IMR-90 (cell line): ENCODE measurements at regions not wholly inside any gene's neighbourhood (a gene's known extent, or its start where the extent isn't known, plus 50 kb on each side); places are given as distances from the start of the nearest gene placed in this dataset.

Experiments used
- ATAC-seq: fragments of 200-7000 bp; cut with Tn5 transposase; 2 replicates; pipeline ENCODE4 v1.9.1; 2020; ENCODE audit warnings: low read depth, mild to moderate bottlenecking, moderate library complexity
- BruUV-seq: library from RNA; stranded (reverse); fragments of 400-500 nt; replicated peaks from 2 replicates; lab custom pipeline; 2021; lab: Mats Ljungman, UMichigan
- CTCF ChIA-PET: fragments of 300-600 bp; formaldehyde crosslinking; extraction: SDS; loops from one replicate; lab custom pipeline; 2021; ENCODE audit warnings: antibody characterized with exemption; lab: Yijun Ruan, JAX
- POLR2A ChIA-PET: fragments of 300-600 bp; sonication (Branson Sonifier 250); formaldehyde crosslinking; loops from one replicate; lab custom pipeline; 2022; ENCODE audit warnings: antibody characterized with exemption; ENCODE audit not compliant: unreplicated experiment; lab: Charles Lee
- DNase-seq: peaks from one replicate; pipeline ENCODE4 v3.0.0; 2013
- H2AFZ ChIP-seq: replicated peaks from 2 replicates; pipeline ENCODE3; 2013; ENCODE audit warnings: low read length, mild to moderate bottlenecking; ENCODE audit not compliant: poor library complexity
- H2AK5ac ChIP-seq: 2 replicates; pipeline ENCODE4 v1.6.1; 2013; ENCODE audit warnings: low read depth, low read length, inconsistent platforms
- H2AK9ac ChIP-seq: replicated peaks from 2 replicates; pipeline ENCODE3; 2013; ENCODE audit warnings: mild to moderate bottlenecking, low read depth, low read length, moderate library complexity; ENCODE audit not compliant: poor library complexity
- H2BK120ac ChIP-seq: 2 replicates; pipeline ENCODE4 v1.6.1; 2013; ENCODE audit warnings: low read depth, low read length, inconsistent platforms
- H2BK15ac ChIP-seq: 3 replicates; pipeline ENCODE4 v1.6.1; 2013; ENCODE audit warnings: low read depth, low read length, inconsistent platforms
- H2BK20ac ChIP-seq: 2 replicates; pipeline ENCODE4 v1.6.1; 2013; ENCODE audit warnings: low read depth, mild to moderate bottlenecking, inconsistent platforms, low read length, moderate library complexity
- H2BK5ac ChIP-seq: 2 replicates; pipeline ENCODE4 v1.6.1; 2013; ENCODE audit warnings: mild to moderate bottlenecking, low read depth, low read length, inconsistent platforms; ENCODE audit not compliant: poor library complexity, severe bottlenecking
- H3K14ac ChIP-seq: replicated peaks from 2 replicates; pipeline ENCODE4 v1.6.1; 2013; ENCODE audit warnings: low read depth, low read length, inconsistent platforms
- H3K18ac ChIP-seq: 2 replicates; pipeline ENCODE4 v1.6.1; 2013; ENCODE audit warnings: low read depth, low read length, control low read depth
- H3K23ac ChIP-seq: 2 replicates; pipeline ENCODE4 v1.6.1; 2013; ENCODE audit warnings: low read depth, low read length, inconsistent platforms
- H3K27ac ChIP-seq: 2 replicates; pipeline ENCODE4 v1.5.1; 2013; ENCODE audit warnings: mild to moderate bottlenecking, control low read depth, low read length; ENCODE audit not compliant: insufficient read depth
- H3K27me3 ChIP-seq: 2 replicates; pipeline ENCODE4 v1.6.1; 2013; ENCODE audit warnings: low read length; ENCODE audit not compliant: control insufficient read depth, insufficient read depth
- H3K36me3 ChIP-seq: 2 replicates; pipeline ENCODE4 v1.6.1; 2013; ENCODE audit warnings: low read length, mixed read lengths; ENCODE audit not compliant: control insufficient read depth, insufficient read depth
- H3K4ac ChIP-seq: 2 replicates; pipeline ENCODE4 v1.6.1; 2013; ENCODE audit warnings: low read depth, low read length, inconsistent platforms
- H3K4me1 ChIP-seq: 2 replicates; pipeline ENCODE4 v1.6.1; 2013; ENCODE audit warnings: low read length, mixed read lengths; ENCODE audit not compliant: control insufficient read depth, insufficient read depth
- H3K4me2 ChIP-seq: 2 replicates; pipeline ENCODE4 v1.6.1; 2013; ENCODE audit warnings: low read depth, mild to moderate bottlenecking, control low read depth, low read length, moderate library complexity
- H3K4me3 ChIP-seq: 2 replicates; pipeline ENCODE4 v1.5.1; 2013; ENCODE audit warnings: low read depth, mild to moderate bottlenecking, control low read depth, low read length, moderate library complexity; ENCODE audit not compliant: insufficient read depth
- H3K56ac ChIP-seq: 2 replicates; pipeline ENCODE4 v1.6.1; 2013; ENCODE audit warnings: low read length, inconsistent platforms; ENCODE audit not compliant: insufficient read depth; ENCODE audit errors: extremely low read depth
- H3K79me1 ChIP-seq, 2 experiments: 2 replicates each; pipeline ENCODE4 v1.6.1; 2013; ENCODE audit warnings: low read length in 2 of 2, inconsistent platforms in 1 of 2, low read depth in 1 of 2
- H3K9ac ChIP-seq: 2 replicates; pipeline ENCODE4 v1.6.1; 2013; ENCODE audit warnings: low read depth, low read length, control low read depth
- H3K9me1 ChIP-seq: 2 replicates; pipeline ENCODE4 v1.6.1; 2013; ENCODE audit warnings: low read length, inconsistent platforms; ENCODE audit not compliant: insufficient read depth
- H3K9me3 ChIP-seq: 2 replicates; pipeline ENCODE4 v1.6.1; 2013; ENCODE audit warnings: low read length; ENCODE audit not compliant: control insufficient read depth, insufficient read depth
- H4K20me1 ChIP-seq: 2 replicates; pipeline ENCODE4 v1.6.1; 2013; ENCODE audit warnings: low read length, inconsistent platforms; ENCODE audit not compliant: insufficient read depth
- H4K5ac ChIP-seq: 2 replicates; pipeline ENCODE4 v1.6.1; 2013; ENCODE audit warnings: mild to moderate bottlenecking, low read depth, low read length, control low read depth
- H4K8ac ChIP-seq, 2 experiments: 2 replicates each; pipeline ENCODE4 v1.6.1; 2013; ENCODE audit warnings: low read depth in 2 of 2, low read length in 2 of 2, control low read depth in 1 of 2, inconsistent platforms in 1 of 2
- H4K91ac ChIP-seq: 2 replicates; pipeline ENCODE4 v1.6.1; 2013; ENCODE audit warnings: low read depth, low read length, inconsistent platforms; ENCODE audit not compliant: insufficient read depth
- CEBPB ChIP-seq: IDR thresholded peaks from 2 replicates; pipeline ENCODE4 v1.6.1; 2012; ENCODE audit warnings: low read depth, low read length, improper control_type of control experiment
- CHD1 ChIP-seq: IDR thresholded peaks from 2 replicates; pipeline ENCODE4 v1.6.1; 2012; ENCODE audit warnings: low read depth, low read length, improper control_type of control experiment
- FOS ChIP-seq: fragments of 150-350 bp; IDR thresholded peaks from 2 replicates; pipeline ENCODE4 v1.6.1; 2016; ENCODE audit warnings: low read depth, low read length
- MAFK ChIP-seq: IDR thresholded peaks from 2 replicates; pipeline ENCODE4 v1.6.1; 2012; ENCODE audit warnings: low read depth, low read length, improper control_type of control experiment
- MAZ ChIP-seq: IDR thresholded peaks from 2 replicates; pipeline ENCODE4 v1.6.1; 2012; ENCODE audit warnings: low read depth, mild to moderate bottlenecking, low read length, improper control_type of control experiment, moderate library complexity, borderline replicate concordance
- MXI1 ChIP-seq: IDR thresholded peaks from 2 replicates; pipeline ENCODE4 v1.6.1; 2012; ENCODE audit warnings: low read depth, mild to moderate bottlenecking, low read length, moderate library complexity, borderline replicate concordance
- NFE2L2 ChIP-seq: fragments of 150-350 bp; IDR thresholded peaks from 2 replicates; pipeline ENCODE4 v1.6.1; 2016; ENCODE audit warnings: low read depth, mild to moderate bottlenecking, low read length
- POLR2A ChIP-seq: IDR thresholded peaks from 2 replicates; pipeline ENCODE4 v1.6.1; 2012; ENCODE audit warnings: mild to moderate bottlenecking, low read depth, low read length
- RAD21 ChIP-seq: IDR thresholded peaks from 2 replicates; pipeline ENCODE4 v1.6.1; 2012; ENCODE audit warnings: low read length, improper control_type of control experiment
- RCOR1 ChIP-seq: IDR thresholded peaks from 2 replicates; pipeline ENCODE4 v1.6.1; 2012; ENCODE audit warnings: mild to moderate bottlenecking, low read length, improper control_type of control experiment; ENCODE audit not compliant: insufficient replicate concordance
- SMC3 ChIP-seq: fragments of 150-350 bp; IDR thresholded peaks from 2 replicates; pipeline ENCODE4 v1.6.1; 2016; ENCODE audit warnings: low read depth, mild to moderate bottlenecking, antibody characterized with exemption, low read length, moderate library complexity
- WGBS, 2 experiments: methylation state at CpG; one replicate each; pipeline versions ENCODE4 v1.1.5 to v1.1.7; 2013; ENCODE audit warnings: missing lambda C conversion rate in 2 of 2; ENCODE audit not compliant: insufficient read length in 1 of 2; ENCODE audit errors: extremely low coverage in 2 of 2; 5-methylcytosine and 5-hydroxymethylcytosine counted together
- dilution Hi-C: fragments of 300-500 bp; cut with HindIII; formaldehyde crosslinking; loops from one replicate; pipeline ENCODE4 v1.14.3; 2018; ENCODE audit warnings: low sequenced_read_pairs; ENCODE audit not compliant: unreplicated experiment
- in situ Hi-C: fragments of 300-500 bp; cut with MboI; formaldehyde crosslinking; loops from 3 replicates; pipeline ENCODE4 v1.14.3; 2019; ENCODE audit warnings: low sequenced_read_pairs, inconsistent platforms, mixed read lengths
- intact Hi-C: fragments of 100-400 bp; cut with micrococcal nuclease; formaldehyde crosslinking; loops from 2 replicates; pipeline ENCODE4 v1.10.0; 2022
- TF ChIP-seq, protein P1 (sequence below): fragments of 150-350 bp; IDR thresholded peaks from 2 replicates; pipeline ENCODE4 v1.6.1; 2017; ENCODE audit warnings: mild to moderate bottlenecking, antibody characterized with exemption, low read length, low read depth
- TF ChIP-seq, protein P2 (sequence below): fragments of 150-350 bp; IDR thresholded peaks from 2 replicates; pipeline ENCODE4 v1.6.1; 2016; ENCODE audit warnings: low read depth, mild to moderate bottlenecking, low read length, moderate library complexity, borderline replicate concordance

DNA sequence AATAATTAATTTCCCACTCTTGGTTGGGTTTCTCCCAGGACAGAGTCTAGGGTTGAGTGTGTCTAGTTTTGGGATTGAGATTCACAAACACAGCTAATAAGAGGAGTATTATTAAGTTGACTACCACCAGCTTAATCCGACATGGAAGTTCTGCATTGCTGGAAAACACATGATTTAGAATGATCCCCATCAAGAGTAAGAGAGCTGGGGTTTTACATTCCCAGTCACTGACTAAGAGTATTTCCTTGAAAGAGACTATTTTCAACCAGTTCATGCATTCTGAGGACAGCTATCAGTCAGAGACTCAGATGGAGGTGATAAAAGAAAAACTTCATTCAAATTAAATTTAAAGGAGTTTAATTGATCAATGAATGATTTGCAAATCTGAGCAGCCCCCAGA is 334.6 kb upstream of the LRATD1 start:
- no peak overlapping the region for H3K18ac ChIP-seq
- no peak overlapping the region for H3K14ac ChIP-seq
- DNase-seq: no peak
- H3K4me1 ChIP-seq: no peaks in the 10 kb centered on the region
- no peak overlapping the region for H3K56ac ChIP-seq
- in situ Hi-C loops: no loop called here
- no peak overlapping the region for H3K4me3 ChIP-seq
- no peaks in the 10 kb centered on the region for H3K27me3 ChIP-seq
- H2BK20ac ChIP-seq: no peak overlapping the region
- ChIA-PET CTCF (interaction anchor here (0.8 kb wide), 1 partner anchor 69 kb away, joined by 3 read pairs; no protein-coding TSS in a partner anchor), POLR2A (no interaction called here)
- no peak overlapping the region for H3K23ac ChIP-seq
- no peak overlapping the region for H4K91ac ChIP-seq
- H3K9me3 ChIP-seq: peaks cover 14% of the 10 kb centered on the region
- H3K79me1 ChIP-seq: no peaks in the 10 kb centered on the region
- no TSS peak for BruUV-seq
- H3K9ac ChIP-seq: no peak overlapping the region
- H4K8ac ChIP-seq: no peak overlapping the region
- H2AK9ac ChIP-seq: no peak overlapping the region
- no peak overlapping the region for H3K27ac ChIP-seq
- H3K36me3 ChIP-seq: no peaks in the 10 kb centered on the region
- no peak overlapping the region for H2AFZ ChIP-seq
- H4K5ac ChIP-seq: no peak overlapping the region
- dilution Hi-C loops: no loop called here
- H3K4me2 ChIP-seq: no peak overlapping the region
- ATAC-seq: no peak
- no peak overlapping the region for H2AK5ac ChIP-seq
- H3K9me1 ChIP-seq: no peaks in the 10 kb centered on the region
- TF ChIP-seq MAZ (no peak), SMC3 (no peak), MAFK (no peak), MXI1 (no peak), FOS (no peak), CHD1 (no peak), RAD21 (no peak), RCOR1 (no peak), POLR2A (no peak), CEBPB (no peak), NFE2L2 (no peak)
- TF ChIP-seq, protein P1, sequence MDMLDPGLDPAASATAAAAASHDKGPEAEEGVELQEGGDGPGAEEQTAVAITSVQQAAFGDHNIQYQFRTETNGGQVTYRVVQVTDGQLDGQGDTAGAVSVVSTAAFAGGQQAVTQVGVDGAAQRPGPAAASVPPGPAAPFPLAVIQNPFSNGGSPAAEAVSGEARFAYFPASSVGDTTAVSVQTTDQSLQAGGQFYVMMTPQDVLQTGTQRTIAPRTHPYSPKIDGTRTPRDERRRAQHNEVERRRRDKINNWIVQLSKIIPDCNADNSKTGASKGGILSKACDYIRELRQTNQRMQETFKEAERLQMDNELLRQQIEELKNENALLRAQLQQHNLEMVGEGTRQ: no peak
- TF ChIP-seq, protein P2, sequence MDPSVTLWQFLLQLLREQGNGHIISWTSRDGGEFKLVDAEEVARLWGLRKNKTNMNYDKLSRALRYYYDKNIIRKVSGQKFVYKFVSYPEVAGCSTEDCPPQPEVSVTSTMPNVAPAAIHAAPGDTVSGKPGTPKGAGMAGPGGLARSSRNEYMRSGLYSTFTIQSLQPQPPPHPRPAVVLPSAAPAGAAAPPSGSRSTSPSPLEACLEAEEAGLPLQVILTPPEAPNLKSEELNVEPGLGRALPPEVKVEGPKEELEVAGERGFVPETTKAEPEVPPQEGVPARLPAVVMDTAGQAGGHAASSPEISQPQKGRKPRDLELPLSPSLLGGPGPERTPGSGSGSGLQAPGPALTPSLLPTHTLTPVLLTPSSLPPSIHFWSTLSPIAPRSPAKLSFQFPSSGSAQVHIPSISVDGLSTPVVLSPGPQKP: no peak
- intact Hi-C loops: no loop called here
- WGBS, 2 experiments: no CpG with 5 or more reads among the region's 1 CpG
- no peak overlapping the region for H2BK120ac ChIP-seq
- H2BK5ac ChIP-seq: no peak overlapping the region
- no peak overlapping the region for H3K4ac ChIP-seq
- H2BK15ac ChIP-seq: no peak overlapping the region
- no peaks in the 10 kb centered on the region for H4K20me1 ChIP-seq
